Mesothelial cell of epicardium (in vitro differentiated cells): ENCODE measurements at regions not wholly inside any gene's neighbourhood (a gene's known extent, or its start where the extent isn't known, plus 50 kb on each side); places are given as distances from the start of the nearest gene placed in this dataset.
"Not testable (repeated sequence)": the region's sequence is repeated elsewhere in the genome, so short reads cannot be mapped to it uniquely, and the experiment has no call there.

Experiments
- DNase-seq, 2 experiments: peaks; one replicate each; pipeline ENCODE4 v3.0.0; 2021; ENCODE audit warnings: low spot score in 2 of 2; ENCODE audit not compliant: unreplicated experiment in 2 of 2
- H3K27ac Mint-ChIP-seq: 2 replicates; pipeline ENCODE4 v1.8.0; 2021; ENCODE audit warnings: mixed read lengths
- H3K27me3 Mint-ChIP-seq: 2 replicates; pipeline ENCODE4 v1.8.0; 2021; ENCODE audit warnings: low read depth, mixed read lengths
- H3K36me3 Mint-ChIP-seq: 2 replicates; pipeline ENCODE4 v1.8.0; 2021; ENCODE audit warnings: mixed read lengths
- H3K4me1 Mint-ChIP-seq: 2 replicates; pipeline ENCODE4 v1.8.0; 2021; ENCODE audit warnings: mixed read lengths
- H3K4me3 Mint-ChIP-seq: 2 replicates; pipeline ENCODE4 v1.8.0; 2021; ENCODE audit warnings: mild to moderate bottlenecking, moderate library complexity, mixed read lengths
- H3K9me3 Mint-ChIP-seq: 2 replicates; pipeline ENCODE4 v1.8.0; 2021; ENCODE audit warnings: mixed read lengths
- TF ChIP-seq, protein P1 (sequence below): fragments of 200-600 bp; sonication (generic); IDR thresholded peaks from one replicate; pipeline ENCODE4 v1.5.0; 2021; ENCODE audit warnings: antibody characterized with exemption; ENCODE audit not compliant: unreplicated experiment

DNA sequence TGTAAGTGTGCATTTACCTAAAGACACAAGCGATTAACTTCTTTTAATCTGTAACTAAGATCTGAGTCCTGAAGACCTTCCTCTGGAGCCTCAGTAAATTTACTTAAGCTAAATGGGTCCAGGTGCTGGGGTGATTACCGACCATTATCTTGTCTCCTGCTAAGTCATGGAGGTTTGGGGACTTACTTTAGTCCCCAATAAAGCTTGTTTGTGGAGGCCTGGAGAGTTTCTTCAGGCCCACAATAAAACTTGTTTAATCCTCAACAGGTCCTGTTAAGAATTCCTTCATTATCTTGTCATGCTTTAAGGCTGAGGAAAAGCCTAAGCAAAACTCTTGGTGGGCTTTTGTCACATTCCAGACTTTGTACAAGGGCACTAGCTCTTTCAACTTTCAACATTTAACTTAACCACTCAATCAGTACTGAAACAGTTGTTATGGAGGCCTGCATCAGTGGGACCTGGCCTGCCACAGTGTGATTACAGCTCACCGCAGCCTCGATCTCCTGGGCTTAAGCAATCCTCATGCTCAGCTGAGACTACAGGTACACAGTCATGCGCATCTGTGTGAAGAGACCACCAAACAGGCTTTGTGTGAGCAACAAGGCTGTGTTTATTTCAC, 84.0 kb downstream of the FMO4 start:
- no peaks in the 10 kb centered on the region for H3K36me3 Mint-ChIP-seq
- peaks cover 4% of the 10 kb centered on the region for H3K9me3 Mint-ChIP-seq
- H3K4me1 Mint-ChIP-seq: peaks cover 11% of the 10 kb centered on the region
- H3K27ac Mint-ChIP-seq: no peak overlapping the region
- no peaks in the 10 kb centered on the region for H3K27me3 Mint-ChIP-seq
- TF ChIP-seq, protein P1, sequence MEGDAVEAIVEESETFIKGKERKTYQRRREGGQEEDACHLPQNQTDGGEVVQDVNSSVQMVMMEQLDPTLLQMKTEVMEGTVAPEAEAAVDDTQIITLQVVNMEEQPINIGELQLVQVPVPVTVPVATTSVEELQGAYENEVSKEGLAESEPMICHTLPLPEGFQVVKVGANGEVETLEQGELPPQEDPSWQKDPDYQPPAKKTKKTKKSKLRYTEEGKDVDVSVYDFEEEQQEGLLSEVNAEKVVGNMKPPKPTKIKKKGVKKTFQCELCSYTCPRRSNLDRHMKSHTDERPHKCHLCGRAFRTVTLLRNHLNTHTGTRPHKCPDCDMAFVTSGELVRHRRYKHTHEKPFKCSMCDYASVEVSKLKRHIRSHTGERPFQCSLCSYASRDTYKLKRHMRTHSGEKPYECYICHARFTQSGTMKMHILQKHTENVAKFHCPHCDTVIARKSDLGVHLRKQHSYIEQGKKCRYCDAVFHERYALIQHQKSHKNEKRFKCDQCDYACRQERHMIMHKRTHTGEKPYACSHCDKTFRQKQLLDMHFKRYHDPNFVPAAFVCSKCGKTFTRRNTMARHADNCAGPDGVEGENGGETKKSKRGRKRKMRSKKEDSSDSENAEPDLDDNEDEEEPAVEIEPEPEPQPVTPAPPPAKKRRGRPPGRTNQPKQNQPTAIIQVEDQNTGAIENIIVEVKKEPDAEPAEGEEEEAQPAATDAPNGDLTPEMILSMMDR: no peak
- DNase-seq: no peak
- H3K4me3 Mint-ChIP-seq: no peak overlapping the region

DNA sequence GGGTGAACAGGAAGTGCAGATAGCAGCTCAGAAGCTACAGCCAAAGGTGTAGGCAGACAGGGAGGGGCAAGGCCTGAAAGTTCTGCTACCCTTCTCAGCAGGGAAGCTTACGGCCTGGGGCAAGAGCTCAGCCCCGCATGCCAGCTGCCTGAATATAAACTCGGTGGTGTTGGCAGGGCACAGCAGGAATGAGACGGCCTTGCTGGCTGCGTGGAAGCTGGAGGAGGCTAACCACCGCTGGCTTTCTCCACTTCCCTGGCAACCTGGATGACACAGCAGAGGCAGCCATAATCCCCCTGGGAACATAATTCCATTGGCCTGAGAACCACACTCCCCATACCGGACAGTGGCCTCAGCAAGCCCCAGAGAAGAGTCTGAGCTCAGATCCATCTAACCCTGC, 81.9 kb upstream of the PRRC2C start:
- H3K4me3 Mint-ChIP-seq: no peak overlapping the region
- no peaks in the 10 kb centered on the region for H3K27me3 Mint-ChIP-seq
- H3K27ac Mint-ChIP-seq: peak overlapping the region; percentile 64
- DNase-seq: no peak
- H3K4me1 Mint-ChIP-seq: peaks cover 8% of the 10 kb centered on the region
- TF ChIP-seq, protein P1: no peak
- H3K36me3 Mint-ChIP-seq: no peaks in the 10 kb centered on the region
- peaks cover 18% of the 10 kb centered on the region for H3K9me3 Mint-ChIP-seq

DNA sequence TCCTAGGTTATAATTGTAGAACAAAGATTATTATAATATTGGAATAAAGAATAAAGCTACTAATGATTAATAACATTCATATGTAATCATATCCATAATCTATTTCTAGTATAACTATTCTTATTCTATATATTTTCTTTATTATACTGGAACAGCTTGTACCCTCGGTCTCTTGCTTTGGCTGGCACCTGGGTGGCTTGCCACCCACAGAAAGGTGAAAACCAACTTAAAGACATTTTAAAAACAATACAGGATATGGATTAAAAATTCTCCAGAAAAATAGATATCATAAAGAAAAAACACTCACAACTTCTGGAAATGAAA, 80.0 kb upstream of the PRRC2C start:
- Mint-ChIP-seq H3K4me3 (no peak overlapping the region), H3K36me3 (no peaks in the 10 kb centered on the region), H3K9me3 (peaks cover 18% of the 10 kb centered on the region), H3K27ac (no peak overlapping the region), H3K4me1 (peaks cover 8% of the 10 kb centered on the region), H3K27me3 (no peaks in the 10 kb centered on the region)
- DNase-seq: no peak
- TF ChIP-seq, protein P1: no peak

DNA sequence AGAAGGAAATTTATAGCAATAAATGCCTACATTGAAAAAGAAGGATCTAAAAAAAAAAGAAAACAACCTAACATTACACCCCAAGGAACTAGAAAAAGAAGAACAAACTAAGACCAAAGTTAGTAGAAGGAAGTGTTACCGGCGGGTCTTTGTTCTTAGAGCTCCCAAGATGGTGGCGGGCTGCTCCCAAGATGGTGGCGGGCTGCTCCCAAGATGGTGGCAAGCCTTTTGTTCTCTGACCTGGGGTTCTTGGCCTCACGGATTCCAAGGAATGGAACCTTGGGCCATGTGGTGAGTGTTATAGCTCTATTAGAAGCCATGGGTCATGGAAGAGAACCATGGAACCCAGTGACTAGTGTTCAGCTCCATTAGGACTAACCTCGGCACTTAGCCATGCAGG, 71.8 kb upstream of the PRRC2C start:
- H3K36me3 Mint-ChIP-seq, H3K4me1 Mint-ChIP-seq, H3K4me3 Mint-ChIP-seq, H3K27ac Mint-ChIP-seq, DNase-seq, H3K27me3 Mint-ChIP-seq: not testable (repeated sequence)
- H3K9me3 Mint-ChIP-seq: peaks cover 31% of the 10 kb centered on the region

DNA sequence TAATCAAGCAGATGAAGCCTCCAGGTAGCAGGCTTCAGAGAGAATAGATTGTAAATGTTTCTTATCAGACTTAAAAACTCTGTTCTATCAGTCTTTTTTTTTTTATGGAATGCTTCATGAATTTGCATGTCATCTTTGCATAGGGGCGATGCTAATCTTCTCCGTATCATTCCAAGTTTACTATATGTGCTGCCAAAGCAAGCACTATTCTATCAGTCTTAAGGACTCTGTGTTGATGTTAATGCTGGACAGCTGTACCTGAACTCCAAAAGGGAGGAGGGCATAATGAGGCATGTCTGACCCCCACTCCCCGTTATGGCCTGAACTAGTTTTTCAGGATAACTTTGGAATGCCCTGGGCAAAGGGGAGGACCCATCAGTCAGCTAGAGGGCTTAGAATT, 66.8 kb upstream of the PRRC2C start:
- H3K27ac Mint-ChIP-seq: no peak overlapping the region
- peaks cover 21% of the 10 kb centered on the region for H3K9me3 Mint-ChIP-seq
- no peak overlapping the region for H3K4me3 Mint-ChIP-seq
- DNase-seq: no peak
- TF ChIP-seq, protein P1: no peak
- no peaks in the 10 kb centered on the region for H3K27me3 Mint-ChIP-seq
- peaks cover 10% of the 10 kb centered on the region for H3K4me1 Mint-ChIP-seq
- H3K36me3 Mint-ChIP-seq: peaks cover 4% of the 10 kb centered on the region

DNA sequence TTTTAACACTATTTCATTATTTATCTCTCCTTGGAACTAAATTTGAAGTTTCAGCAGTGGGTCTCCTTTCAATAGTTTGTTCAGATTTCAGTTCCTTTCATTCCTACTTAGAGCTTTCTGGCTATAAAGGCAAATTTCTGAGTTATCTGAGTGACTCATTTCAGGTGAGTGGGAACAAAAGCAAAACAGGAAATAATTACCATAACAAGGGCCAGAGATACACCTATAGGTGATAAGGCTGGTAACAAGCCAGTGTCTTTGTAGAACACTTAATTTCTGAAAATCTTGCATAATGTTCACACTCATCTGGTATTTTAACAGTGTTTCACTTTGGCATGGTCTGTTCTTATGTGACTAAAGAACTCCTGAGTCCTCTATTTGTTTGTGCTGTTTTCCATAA, 64.5 kb upstream of the PRRC2C start:
- peaks cover 2% of the 10 kb centered on the region for H3K36me3 Mint-ChIP-seq
- peak overlapping the region; percentile 33 for H3K27ac Mint-ChIP-seq
- peaks cover 10% of the 10 kb centered on the region for H3K4me1 Mint-ChIP-seq
- H3K9me3 Mint-ChIP-seq: peaks cover 5% of the 10 kb centered on the region
- H3K27me3 Mint-ChIP-seq: no peaks in the 10 kb centered on the region
- TF ChIP-seq, protein P1: no peak
- DNase-seq: no peak
- H3K4me3 Mint-ChIP-seq: no peak overlapping the region
